ENCODE measurements at regions not wholly inside any gene's neighbourhood (a gene's known extent, or its start where the extent isn't known, plus 50 kb on each side); places are given as distances from the start of the nearest gene placed in this dataset.
"Not testable (repeated sequence)": the region's sequence is repeated elsewhere in the genome, so short reads cannot be mapped to it uniquely, and the experiment has no call there.

DNA sequence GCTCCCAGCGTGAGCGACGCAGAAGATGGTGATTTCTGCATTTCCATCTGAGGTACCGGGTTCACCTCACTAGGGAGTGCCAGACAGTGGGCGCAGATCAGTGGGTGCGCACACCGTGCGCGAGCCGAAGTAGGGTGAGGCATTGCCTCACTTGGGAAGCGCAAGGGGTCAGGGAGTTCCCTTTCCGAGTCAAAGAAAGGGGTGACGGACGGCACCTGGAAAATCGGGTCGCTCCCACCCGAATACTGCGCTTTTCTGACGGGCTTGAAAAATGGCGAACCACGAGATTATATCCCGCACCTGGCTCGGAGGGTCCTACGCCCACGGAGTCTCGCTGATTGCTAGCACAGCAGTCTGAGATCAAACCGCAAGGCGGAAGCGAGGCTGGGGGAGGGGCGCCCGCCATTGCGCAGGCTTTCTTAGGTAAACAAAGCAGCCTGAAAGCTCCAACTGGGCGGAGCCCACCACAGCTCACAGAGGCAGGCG, 175.8 kb downstream of the PPP1R3A start:
- TF ChIP-seq, protein P1, sequence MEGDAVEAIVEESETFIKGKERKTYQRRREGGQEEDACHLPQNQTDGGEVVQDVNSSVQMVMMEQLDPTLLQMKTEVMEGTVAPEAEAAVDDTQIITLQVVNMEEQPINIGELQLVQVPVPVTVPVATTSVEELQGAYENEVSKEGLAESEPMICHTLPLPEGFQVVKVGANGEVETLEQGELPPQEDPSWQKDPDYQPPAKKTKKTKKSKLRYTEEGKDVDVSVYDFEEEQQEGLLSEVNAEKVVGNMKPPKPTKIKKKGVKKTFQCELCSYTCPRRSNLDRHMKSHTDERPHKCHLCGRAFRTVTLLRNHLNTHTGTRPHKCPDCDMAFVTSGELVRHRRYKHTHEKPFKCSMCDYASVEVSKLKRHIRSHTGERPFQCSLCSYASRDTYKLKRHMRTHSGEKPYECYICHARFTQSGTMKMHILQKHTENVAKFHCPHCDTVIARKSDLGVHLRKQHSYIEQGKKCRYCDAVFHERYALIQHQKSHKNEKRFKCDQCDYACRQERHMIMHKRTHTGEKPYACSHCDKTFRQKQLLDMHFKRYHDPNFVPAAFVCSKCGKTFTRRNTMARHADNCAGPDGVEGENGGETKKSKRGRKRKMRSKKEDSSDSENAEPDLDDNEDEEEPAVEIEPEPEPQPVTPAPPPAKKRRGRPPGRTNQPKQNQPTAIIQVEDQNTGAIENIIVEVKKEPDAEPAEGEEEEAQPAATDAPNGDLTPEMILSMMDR (IDR thresholded peaks at IDR 0.05; ENCODE audit: low read length), result not testable (repeated sequence)
- not testable (repeated sequence) for TF ChIP-seq EZH2 (optimal IDR thresholded peaks at IDR 0.05; ENCODE audit: low read depth, low read length)
